ENCODE measurements at regions not wholly inside any gene's neighbourhood (a gene's known extent, or its start where the extent isn't known, plus 50 kb on each side); places are given as distances from the start of the nearest gene placed in this dataset.

GRCh38 chr4:134934036-134934808 is 732.6 kb upstream of the PABPC4L start:
- TF ChIP-seq, protein P1, sequence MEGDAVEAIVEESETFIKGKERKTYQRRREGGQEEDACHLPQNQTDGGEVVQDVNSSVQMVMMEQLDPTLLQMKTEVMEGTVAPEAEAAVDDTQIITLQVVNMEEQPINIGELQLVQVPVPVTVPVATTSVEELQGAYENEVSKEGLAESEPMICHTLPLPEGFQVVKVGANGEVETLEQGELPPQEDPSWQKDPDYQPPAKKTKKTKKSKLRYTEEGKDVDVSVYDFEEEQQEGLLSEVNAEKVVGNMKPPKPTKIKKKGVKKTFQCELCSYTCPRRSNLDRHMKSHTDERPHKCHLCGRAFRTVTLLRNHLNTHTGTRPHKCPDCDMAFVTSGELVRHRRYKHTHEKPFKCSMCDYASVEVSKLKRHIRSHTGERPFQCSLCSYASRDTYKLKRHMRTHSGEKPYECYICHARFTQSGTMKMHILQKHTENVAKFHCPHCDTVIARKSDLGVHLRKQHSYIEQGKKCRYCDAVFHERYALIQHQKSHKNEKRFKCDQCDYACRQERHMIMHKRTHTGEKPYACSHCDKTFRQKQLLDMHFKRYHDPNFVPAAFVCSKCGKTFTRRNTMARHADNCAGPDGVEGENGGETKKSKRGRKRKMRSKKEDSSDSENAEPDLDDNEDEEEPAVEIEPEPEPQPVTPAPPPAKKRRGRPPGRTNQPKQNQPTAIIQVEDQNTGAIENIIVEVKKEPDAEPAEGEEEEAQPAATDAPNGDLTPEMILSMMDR (IDR thresholded peaks at IDR 0.05), result no peak
- no peak for TF ChIP-seq POLR2AphosphoS5 (IDR thresholded peaks at IDR 0.05)
- TF ChIP-seq POLR2A (IDR thresholded peaks at IDR 0.05), result no peak

All from upper lobe of left lung (tissue), 4 donors.